Upper lobe of right lung (tissue), 1 donor: ENCODE measurements at regions not wholly inside any gene's neighbourhood (a gene's known extent, or its start where the extent isn't known, plus 50 kb on each side); places are given as distances from the start of the nearest gene placed in this dataset.
"Not testable (repeated sequence)": the region's sequence is repeated elsewhere in the genome, so short reads cannot be mapped to it uniquely, and the experiment has no call there.

Experiments used
- ATAC-seq: fragments of 200-7000 bp; cut with Tn5 transposase; one replicate; pipeline ENCODE4 v1.9.1; 2020; ENCODE audit warnings: mild to moderate bottlenecking, moderate library complexity
- DNase-seq: peaks from one replicate; pipeline ENCODE4 v3.0.0-alpha.2; 2020
- H3K27ac ChIP-seq: fragments of 200-600 bp; one replicate; pipeline ENCODE4 v1.8.0; 2022
- H3K27me3 ChIP-seq: fragments of 200-600 bp; one replicate; pipeline ENCODE4 v1.8.0; 2022; ENCODE audit warnings: mild to moderate bottlenecking
- H3K36me3 ChIP-seq: fragments of 200-600 bp; one replicate; pipeline ENCODE4 v1.8.0; 2022
- H3K4me1 ChIP-seq: fragments of 200-600 bp; one replicate; pipeline ENCODE4 v1.8.0; 2022
- H3K4me3 ChIP-seq: fragments of 200-600 bp; one replicate; pipeline ENCODE4 v1.8.0; 2022; ENCODE audit warnings: mild to moderate bottlenecking
- H3K9me3 ChIP-seq: fragments of 200-600 bp; one replicate; pipeline ENCODE4 v1.8.0; 2022
- CTCF ChIP-seq: fragments of 200-600 bp; IDR thresholded peaks from one replicate; pipeline ENCODE4 v1.8.0; 2022; ENCODE audit warnings: antibody characterized with exemption
- intact Hi-C: fragments of 100-400 bp; cut with DNase I; formaldehyde crosslinking; loops from one replicate; pipeline ENCODE4 v1.11.0; 2022
- donor health status: DM: no; HTN: yes; CAD: no; lungs with severe emphysema.

DNA sequence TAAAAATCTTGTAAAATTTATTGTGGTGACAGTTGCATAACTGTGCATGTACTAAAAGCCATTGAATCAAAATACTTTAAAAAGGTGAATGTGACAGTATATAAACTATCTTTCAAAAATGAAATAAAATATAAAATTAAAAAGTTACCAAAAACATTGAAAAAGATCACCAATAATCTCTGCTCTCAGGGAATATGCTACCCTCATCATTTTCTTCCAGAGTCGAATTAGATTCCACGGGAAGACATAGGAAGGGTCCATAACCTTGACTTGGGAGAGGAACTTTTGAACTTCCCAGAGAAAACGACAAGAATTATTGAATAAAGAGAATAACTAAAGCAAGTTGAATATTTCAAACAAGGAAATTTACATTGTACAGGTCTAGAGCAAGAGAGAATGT is 649.5 kb downstream of the NUP35 start:
- intact Hi-C loops = no loop called here

DNA sequence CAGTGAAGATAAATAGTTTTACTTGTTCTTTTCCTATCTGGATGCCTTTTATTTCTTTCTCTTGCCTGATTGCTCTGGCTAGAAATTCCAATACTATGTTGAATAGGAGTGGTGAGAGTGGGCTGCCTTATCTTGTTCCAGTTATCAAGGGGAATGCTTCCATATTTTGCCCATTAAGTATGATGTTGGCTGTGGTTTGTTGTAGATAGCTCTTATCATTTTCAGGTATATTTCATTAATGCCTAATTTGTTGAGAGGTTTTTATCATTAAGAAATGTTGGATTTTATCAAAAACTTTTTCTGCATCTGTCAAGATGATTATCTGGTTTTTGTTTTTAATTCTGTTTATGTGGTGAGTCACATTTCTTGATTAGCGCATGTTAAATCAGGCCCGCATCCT is 655.8 kb downstream of the NUP35 start:
- no peak for TF ChIP-seq CTCF
- H3K27me3 ChIP-seq = no peaks in the 10 kb centered on the region
- DNase-seq = no peak
- H3K27ac ChIP-seq = no peak overlapping the region
- H3K36me3 ChIP-seq = no peaks in the 10 kb centered on the region
- no peak for ATAC-seq
- intact Hi-C loops = no loop called here
- H3K4me3 ChIP-seq = no peak overlapping the region
- H3K4me1 ChIP-seq = no peaks in the 10 kb centered on the region
- H3K9me3 ChIP-seq = no peaks in the 10 kb centered on the region

More for the DNA sequence above, 649.5 kb downstream of the NUP35 start:
- H3K9me3 ChIP-seq = no peaks in the 10 kb centered on the region
- H3K27ac ChIP-seq = no peak overlapping the region
- ATAC-seq (no peak), DNase-seq (no peak)
- no peak for TF ChIP-seq CTCF
- no peak overlapping the region for H3K4me3 ChIP-seq
- no peaks in the 10 kb centered on the region for H3K36me3 ChIP-seq
- no peaks in the 10 kb centered on the region for H3K4me1 ChIP-seq
- H3K27me3 ChIP-seq = no peaks in the 10 kb centered on the region

DNA sequence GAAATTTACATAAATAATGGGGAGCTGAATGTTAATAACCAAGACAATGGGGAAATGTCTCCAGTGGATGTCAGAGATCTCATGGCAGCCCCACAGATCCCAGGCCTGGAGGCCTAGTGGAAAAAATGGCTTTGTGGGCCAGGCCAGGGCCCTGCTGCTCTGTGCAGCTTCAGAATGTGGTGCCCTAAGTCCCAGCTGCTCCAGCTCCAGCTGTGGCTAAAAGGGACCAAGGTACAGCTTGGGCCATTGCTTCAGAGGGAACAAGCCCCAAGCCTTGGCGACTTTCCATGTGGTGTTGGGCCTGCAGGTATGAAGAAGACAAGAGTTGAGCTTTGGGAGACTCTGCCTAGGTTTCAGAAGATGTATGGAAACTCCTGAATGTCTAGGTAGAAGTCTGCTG is 658.2 kb downstream of the NUP35 start:
- no peaks in the 10 kb centered on the region for H3K27me3 ChIP-seq
- no peak overlapping the region for H3K27ac ChIP-seq
- ATAC-seq (no peak), DNase-seq (no peak)
- H3K4me3 ChIP-seq = no peak overlapping the region
- no peaks in the 10 kb centered on the region for H3K4me1 ChIP-seq
- H3K36me3 ChIP-seq = no peaks in the 10 kb centered on the region
- TF ChIP-seq CTCF = no peak
- intact Hi-C loops = no loop called here
- no peaks in the 10 kb centered on the region for H3K9me3 ChIP-seq

- ATAC-seq, DNase-seq, H3K27me3 ChIP-seq, H3K4me1 ChIP-seq, H3K9me3 ChIP-seq, intact Hi-C loops, H3K4me3 ChIP-seq, H3K27ac ChIP-seq, H3K36me3 ChIP-seq: not testable (repeated sequence)
Measured at GRCh38 chr2:183788796-183789195, 664.6 kb downstream of the NUP35 start.

DNA sequence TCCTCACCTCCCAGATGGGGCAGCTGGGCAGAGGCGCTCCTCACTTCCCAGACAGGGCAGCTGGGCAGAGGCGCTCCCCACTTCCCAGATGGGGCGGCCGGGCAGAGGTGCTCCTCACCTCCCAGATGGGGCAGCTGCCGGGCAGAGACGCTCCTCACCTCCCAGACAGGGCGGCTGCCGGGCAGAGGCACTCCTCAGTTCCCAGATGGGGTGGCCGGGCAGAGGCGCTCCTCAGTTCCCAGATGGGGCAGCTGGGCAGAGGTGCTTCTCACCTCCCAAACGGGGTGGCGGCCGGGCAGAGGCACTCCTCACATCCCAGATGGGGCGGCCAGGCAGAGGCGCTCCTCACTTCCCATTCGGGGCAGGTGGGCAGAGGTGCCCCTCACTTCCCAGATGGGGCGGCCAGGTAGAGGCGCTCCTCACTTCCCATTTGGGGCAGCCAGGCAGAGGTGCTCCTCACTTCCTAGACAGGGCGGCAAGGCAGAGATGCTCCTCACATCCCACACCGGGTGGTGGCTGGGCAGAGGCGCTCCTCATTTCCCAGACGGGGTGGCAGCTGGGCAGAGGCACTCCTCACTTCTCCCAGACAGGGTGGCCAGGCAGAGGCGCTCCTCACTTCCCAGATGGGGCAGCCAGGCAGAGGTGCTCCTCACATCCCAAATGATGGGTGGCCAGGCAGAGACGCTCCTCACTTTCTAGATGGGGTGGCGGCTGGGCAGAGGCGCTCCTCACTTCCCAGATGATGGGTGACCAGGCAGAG is 668.1 kb downstream of the NUP35 start:
- intact Hi-C loops, H3K9me3 ChIP-seq, H3K4me3 ChIP-seq, H3K36me3 ChIP-seq, H3K27ac ChIP-seq, DNase-seq, H3K27me3 ChIP-seq, H3K4me1 ChIP-seq, ATAC-seq: not testable (repeated sequence)

- DNase-seq (no peak), ATAC-seq (no peak)
- Histone ChIP-seq H3K4me1 (no peaks in the 10 kb centered on the region), H3K9me3 (no peaks in the 10 kb centered on the region), H3K27ac (no peak overlapping the region), H3K36me3 (no peaks in the 10 kb centered on the region), H3K4me3 (no peak overlapping the region), H3K27me3 (no peaks in the 10 kb centered on the region)
- intact Hi-C loops = no loop called here
- no peak for TF ChIP-seq CTCF
Measured at GRCh38 chr2:183798535-183798934, 674.3 kb downstream of the NUP35 start.

- no peak overlapping the region for H3K4me3 ChIP-seq
- no peak for TF ChIP-seq CTCF
- H3K27ac ChIP-seq = no peak overlapping the region
- intact Hi-C loops = no loop called here
- no peaks in the 10 kb centered on the region for H3K4me1 ChIP-seq
- DNase-seq = no peak
- H3K9me3 ChIP-seq = no peaks in the 10 kb centered on the region
- no peaks in the 10 kb centered on the region for H3K27me3 ChIP-seq
- H3K36me3 ChIP-seq = no peaks in the 10 kb centered on the region
- ATAC-seq = no peak
Measured at GRCh38 chr2:183799761-183800160, 675.5 kb downstream of the NUP35 start.
